ENCODE measurements at regions not wholly inside any gene's neighbourhood (a gene's known extent, or its start where the extent isn't known, plus 50 kb on each side); places are given as distances from the start of the nearest gene placed in this dataset.
A peak's percentile ranks its signal among the peaks of the same experiment; 100 is the strongest.
"Not testable (repeated sequence)": the region's sequence is repeated elsewhere in the genome, so short reads cannot be mapped to it uniquely, and the experiment has no call there.

GRCh38 chr4:82248903-82249632, 124.7 kb downstream of the HNRNPD start:
- peak in 2 of 6 donors; percentile 27 to 74 for DNase-seq (ENCODE audit: low read depth in 4 of 6, low spot score in 6 of 6)
- WGBS (ENCODE audit: insufficient coverage) = no CpG with 5 or more reads among the region's 4 CpGs
- no peaks in the 10 kb centered on the region for H3K4me1 ChIP-seq (ENCODE audit: control insufficient read depth, insufficient read depth, low read length)
- no peak overlapping the region for H3K27ac ChIP-seq (ENCODE audit: low read depth, low read length)
- no peak overlapping the region for H3K4me3 ChIP-seq (ENCODE audit: low read depth, low read length)
- H3K36me3 ChIP-seq (ENCODE audit: control insufficient read depth, insufficient read depth, low read length) = no peaks in the 10 kb centered on the region
- H3K9me3 ChIP-seq (ENCODE audit: control insufficient read depth, insufficient read depth, low read length) = no peaks in the 10 kb centered on the region
- no peaks in the 10 kb centered on the region for H3K27me3 ChIP-seq (ENCODE audit: control insufficient read depth, insufficient read depth, low read length)

DNA sequence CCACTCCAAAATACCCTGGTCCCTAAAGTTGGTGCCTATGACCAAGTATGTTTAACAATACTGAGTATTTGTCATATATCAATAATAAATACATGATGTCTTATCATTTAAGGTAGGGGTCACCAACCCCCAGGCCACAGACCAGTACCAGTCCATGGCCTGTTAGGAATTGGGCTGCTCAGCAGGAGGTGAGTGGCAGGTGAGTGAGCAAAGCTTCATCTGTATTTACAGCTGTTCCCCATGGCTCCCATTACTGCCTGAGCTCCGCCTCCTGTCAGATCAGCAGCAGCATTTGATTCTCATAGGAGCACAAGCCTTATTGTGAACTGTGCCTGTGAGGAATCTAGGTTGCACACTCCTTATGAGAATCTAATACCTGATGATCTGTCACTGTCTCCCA, 126.2 kb downstream of the HNRNPD start:
- no peaks in the 10 kb centered on the region for H3K9me3 ChIP-seq (ENCODE audit: control insufficient read depth, insufficient read depth, low read length)
- WGBS (ENCODE audit: insufficient coverage) = no CpG with 5 or more reads among the region's 1 CpG

GRCh38 chr4:82247171-82247570, 126.6 kb downstream of the HNRNPD start:
- WGBS (ENCODE audit: insufficient coverage) = 80% methylated on average over 1 of the region's 3 CpGs
- no peaks in the 10 kb centered on the region for H3K27me3 ChIP-seq (ENCODE audit: control insufficient read depth, insufficient read depth, low read length)
- no peak for DNase-seq (ENCODE audit: low read depth in 4 of 6, low spot score in 6 of 6)
- no peaks in the 10 kb centered on the region for H3K9me3 ChIP-seq (ENCODE audit: control insufficient read depth, insufficient read depth, low read length)
- H3K4me1 ChIP-seq (ENCODE audit: control insufficient read depth, insufficient read depth, low read length) = no peaks in the 10 kb centered on the region
- H3K36me3 ChIP-seq (ENCODE audit: control insufficient read depth, insufficient read depth, low read length) = no peaks in the 10 kb centered on the region
- H3K4me3 ChIP-seq (ENCODE audit: low read depth, low read length) = no peak overlapping the region
- no peak overlapping the region for H3K27ac ChIP-seq (ENCODE audit: low read depth, low read length)

More for the DNA sequence above, 126.2 kb downstream of the HNRNPD start:
- Histone ChIP-seq H3K4me3 (ENCODE audit: low read depth, low read length) (no peak overlapping the region), H3K4me1 (ENCODE audit: control insufficient read depth, insufficient read depth, low read length) (no peaks in the 10 kb centered on the region), H3K27ac (ENCODE audit: low read depth, low read length) (no peak overlapping the region), H3K27me3 (ENCODE audit: control insufficient read depth, insufficient read depth, low read length) (no peaks in the 10 kb centered on the region), H3K36me3 (ENCODE audit: control insufficient read depth, insufficient read depth, low read length) (no peaks in the 10 kb centered on the region)
- no peak for DNase-seq (ENCODE audit: low read depth in 4 of 6, low spot score in 6 of 6)

DNA sequence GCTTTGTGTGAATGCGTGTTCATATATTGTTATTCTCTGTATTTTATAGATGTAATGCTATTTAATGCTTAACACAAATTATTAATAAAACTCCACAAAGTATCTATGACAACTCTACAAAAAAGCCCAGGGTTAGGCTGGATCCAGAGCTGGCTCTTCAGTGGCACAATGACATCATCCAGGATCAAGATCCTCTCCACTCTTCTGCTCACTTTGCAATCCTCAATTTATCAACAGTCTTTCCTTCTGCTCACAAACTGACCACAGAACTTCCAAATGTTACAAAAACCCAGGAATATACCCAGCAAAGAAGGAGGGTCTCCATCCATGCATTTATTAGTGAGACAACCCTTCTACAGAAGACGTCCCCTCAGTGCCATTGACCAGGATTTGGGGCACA, 132.3 kb downstream of the HNRNPD start:
- no peaks in the 10 kb centered on the region for H3K27me3 ChIP-seq (ENCODE audit: control insufficient read depth, insufficient read depth, low read length)
- WGBS (ENCODE audit: insufficient coverage) = 100% methylated on average over 1 of the region's 2 CpGs
- H3K4me3 ChIP-seq (ENCODE audit: low read depth, low read length) = no peak overlapping the region
- H3K9me3 ChIP-seq (ENCODE audit: control insufficient read depth, insufficient read depth, low read length) = no peaks in the 10 kb centered on the region
- H3K27ac ChIP-seq (ENCODE audit: low read depth, low read length) = no peak overlapping the region
- H3K36me3 ChIP-seq (ENCODE audit: control insufficient read depth, insufficient read depth, low read length) = no peaks in the 10 kb centered on the region
- H3K4me1 ChIP-seq (ENCODE audit: control insufficient read depth, insufficient read depth, low read length) = no peaks in the 10 kb centered on the region
- no peak for DNase-seq (ENCODE audit: low read depth in 4 of 6, low spot score in 6 of 6)

DNA sequence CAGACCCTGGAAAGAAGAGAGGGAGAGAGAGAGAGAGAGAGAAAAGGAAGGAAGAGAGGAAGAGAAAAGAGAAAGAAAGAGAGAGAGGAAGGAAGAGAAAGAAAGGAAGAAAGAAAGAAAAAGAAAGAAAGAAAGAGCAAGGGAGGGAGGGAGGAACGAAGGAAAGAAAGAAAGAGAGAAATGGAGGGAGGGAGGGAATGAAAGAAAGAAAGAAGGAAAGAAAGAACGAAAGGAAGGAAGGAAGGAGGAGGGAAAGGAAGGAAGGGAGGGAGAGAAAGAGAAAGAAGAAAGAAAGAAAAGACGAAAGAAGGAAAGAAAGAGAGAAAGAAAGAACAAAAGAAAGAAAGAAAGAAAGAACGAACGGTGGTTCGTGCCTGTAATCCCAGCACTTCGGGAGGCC, 133.4 kb downstream of the HNRNPD start:
- no peaks in the 10 kb centered on the region for H3K36me3 ChIP-seq (ENCODE audit: control insufficient read depth, insufficient read depth, low read length)
- no peaks in the 10 kb centered on the region for H3K9me3 ChIP-seq (ENCODE audit: control insufficient read depth, insufficient read depth, low read length)
- H3K27ac ChIP-seq (ENCODE audit: low read depth, low read length) = no peak overlapping the region
- H3K27me3 ChIP-seq (ENCODE audit: control insufficient read depth, insufficient read depth, low read length) = no peaks in the 10 kb centered on the region
- H3K4me1 ChIP-seq (ENCODE audit: control insufficient read depth, insufficient read depth, low read length) = no peaks in the 10 kb centered on the region
- DNase-seq (ENCODE audit: low read depth in 4 of 6, low spot score in 6 of 6) = no peak
- no peak overlapping the region for H3K4me3 ChIP-seq (ENCODE audit: low read depth, low read length)
- WGBS (ENCODE audit: insufficient coverage) = 93% methylated on average over 7 of the region's 7 CpGs

GRCh38 chr4:82237142-82237541, 136.6 kb downstream of the HNRNPD start:
- not testable (repeated sequence) for DNase-seq (ENCODE audit: low read depth in 4 of 6, low spot score in 6 of 6); H3K4me1 ChIP-seq (ENCODE audit: control insufficient read depth, insufficient read depth, low read length); H3K36me3 ChIP-seq (ENCODE audit: control insufficient read depth, insufficient read depth, low read length); H3K27ac ChIP-seq (ENCODE audit: low read depth, low read length); H3K27me3 ChIP-seq (ENCODE audit: control insufficient read depth, insufficient read depth, low read length); H3K4me3 ChIP-seq (ENCODE audit: low read depth, low read length); H3K9me3 ChIP-seq (ENCODE audit: control insufficient read depth, insufficient read depth, low read length)
- WGBS (ENCODE audit: insufficient coverage) = no CpG with 5 or more reads among the region's 1 CpG

- no peak overlapping the region for H3K27ac ChIP-seq (ENCODE audit: low read depth, low read length)
- H3K4me1 ChIP-seq (ENCODE audit: control insufficient read depth, insufficient read depth, low read length) = no peaks in the 10 kb centered on the region
- H3K4me3 ChIP-seq (ENCODE audit: low read depth, low read length) = no peak overlapping the region
- H3K36me3 ChIP-seq (ENCODE audit: control insufficient read depth, insufficient read depth, low read length) = no peaks in the 10 kb centered on the region
- no CpG with 5 or more reads among the region's 1 CpG for WGBS (ENCODE audit: insufficient coverage)
- no peaks in the 10 kb centered on the region for H3K9me3 ChIP-seq (ENCODE audit: control insufficient read depth, insufficient read depth, low read length)
- H3K27me3 ChIP-seq (ENCODE audit: control insufficient read depth, insufficient read depth, low read length) = no peaks in the 10 kb centered on the region
- DNase-seq (ENCODE audit: low read depth in 4 of 6, low spot score in 6 of 6) = no peak
Measured at GRCh38 chr4:82235346-82235745, 138.4 kb downstream of the HNRNPD start.

GRCh38 chr4:82232891-82233290, 140.9 kb downstream of the HNRNPD start:
- no peaks in the 10 kb centered on the region for H3K27me3 ChIP-seq (ENCODE audit: control insufficient read depth, insufficient read depth, low read length)
- H3K4me3 ChIP-seq (ENCODE audit: low read depth, low read length) = no peak overlapping the region
- no CpG with 5 or more reads among the region's 1 CpG for WGBS (ENCODE audit: insufficient coverage)
- H3K27ac ChIP-seq (ENCODE audit: low read depth, low read length) = no peak overlapping the region
- H3K9me3 ChIP-seq (ENCODE audit: control insufficient read depth, insufficient read depth, low read length) = no peaks in the 10 kb centered on the region
- no peaks in the 10 kb centered on the region for H3K36me3 ChIP-seq (ENCODE audit: control insufficient read depth, insufficient read depth, low read length)
- no peak for DNase-seq (ENCODE audit: low read depth in 4 of 6, low spot score in 6 of 6)
- H3K4me1 ChIP-seq (ENCODE audit: control insufficient read depth, insufficient read depth, low read length) = no peaks in the 10 kb centered on the region

DNA sequence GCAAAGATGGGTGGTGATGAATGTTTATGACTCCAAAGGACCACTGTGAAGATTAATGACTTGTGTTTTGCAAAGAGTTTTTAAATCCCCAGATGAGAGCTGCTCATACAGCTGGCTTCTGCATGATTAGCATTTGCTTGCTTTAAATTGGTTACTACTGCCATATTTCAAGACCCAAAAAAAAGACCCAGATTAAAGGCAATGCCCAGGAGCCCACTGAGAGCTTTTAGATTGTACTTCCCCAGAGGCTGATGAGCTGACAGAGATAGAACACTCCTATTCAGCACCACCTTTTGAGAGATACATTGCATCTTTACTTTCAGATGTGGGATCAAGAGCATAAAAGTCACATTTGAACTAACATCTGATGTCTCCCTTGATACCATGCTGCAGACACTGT, 142.0 kb downstream of the HNRNPD start:
- no peaks in the 10 kb centered on the region for H3K4me1 ChIP-seq (ENCODE audit: control insufficient read depth, insufficient read depth, low read length)
- no peak overlapping the region for H3K27ac ChIP-seq (ENCODE audit: low read depth, low read length)
- no peak overlapping the region for H3K4me3 ChIP-seq (ENCODE audit: low read depth, low read length)
- no peaks in the 10 kb centered on the region for H3K9me3 ChIP-seq (ENCODE audit: control insufficient read depth, insufficient read depth, low read length)
- DNase-seq (ENCODE audit: low read depth in 4 of 6, low spot score in 6 of 6) = peak in 1 of 6 donors; percentile 69
- no peaks in the 10 kb centered on the region for H3K27me3 ChIP-seq (ENCODE audit: control insufficient read depth, insufficient read depth, low read length)
- no peaks in the 10 kb centered on the region for H3K36me3 ChIP-seq (ENCODE audit: control insufficient read depth, insufficient read depth, low read length)

DNA sequence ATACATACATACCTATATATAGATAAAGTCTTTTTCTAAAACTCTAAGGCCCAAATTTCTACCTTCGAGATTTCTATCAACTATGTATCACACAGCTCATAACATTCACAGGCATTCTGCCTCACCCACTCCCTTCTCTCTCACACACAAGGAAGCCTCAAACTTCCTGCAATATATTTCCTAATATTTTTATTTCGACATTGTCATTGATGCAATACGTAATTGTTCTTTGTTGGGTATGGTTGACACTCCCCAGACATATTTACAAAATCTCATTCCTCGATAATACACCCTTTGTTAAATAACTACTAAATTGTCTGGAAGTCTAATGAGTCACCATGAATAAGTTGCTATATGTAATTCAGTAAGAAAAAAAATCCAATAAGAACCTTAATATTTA, 143.5 kb downstream of the HNRNPD start:
- no peak for DNase-seq (ENCODE audit: low read depth in 4 of 6, low spot score in 6 of 6)
- Histone ChIP-seq H3K27me3 (ENCODE audit: control insufficient read depth, insufficient read depth, low read length) (no peaks in the 10 kb centered on the region), H3K27ac (ENCODE audit: low read depth, low read length) (no peak overlapping the region), H3K36me3 (ENCODE audit: control insufficient read depth, insufficient read depth, low read length) (no peaks in the 10 kb centered on the region), H3K4me3 (ENCODE audit: low read depth, low read length) (no peak overlapping the region), H3K4me1 (ENCODE audit: control insufficient read depth, insufficient read depth, low read length) (no peaks in the 10 kb centered on the region), H3K9me3 (ENCODE audit: control insufficient read depth, insufficient read depth, low read length) (no peaks in the 10 kb centered on the region)
- 100% methylated on average over 1 of the region's 4 CpGs for WGBS (ENCODE audit: insufficient coverage)

Data from spinal cord (tissue), 9 donors.